HEK293 (cell line): ENCODE measurements at regions not wholly inside any gene's neighbourhood (a gene's known extent, or its start where the extent isn't known, plus 50 kb on each side); places are given as distances from the start of the nearest gene placed in this dataset.

ENCODE experiments used
- CTCF ChIA-PET: fragments of 350-600 bp; formaldehyde crosslinking; extraction: SDS; loops from one replicate; lab custom pipeline; 2021; ENCODE audit warnings: antibody characterized with exemption; lab: Yijun Ruan, JAX
- POLR2A ChIA-PET: fragments of 300-600 bp; formaldehyde crosslinking; extraction: SDS; loops from one replicate; lab custom pipeline; 2020; ENCODE audit warnings: antibody characterized with exemption, inconsistent platforms; lab: Yijun Ruan, JAX
- H3K27ac ChIP-seq: fragments of 200-500 bp; sonication (Bioruptor generic); 2 replicates; pipeline ENCODE4 v1.5.1; 2014; ENCODE audit warnings: low read depth, low read length, control low read depth, inconsistent platforms; ENCODE audit errors: extremely low read depth
- H3K36me3 ChIP-seq, 2 experiments: fragments of 200-500 bp in 1 of 2; sonication (Bioruptor generic) in 1 of 2; 1 replicate in 1 of 2; 2 replicates in 1 of 2; pipeline ENCODE4 v1.5.1; 2014 to 2017; ENCODE audit warnings: inconsistent platforms in 2 of 2, low read length in 2 of 2; ENCODE audit not compliant: control insufficient read depth in 2 of 2, insufficient read depth in 1 of 2
- H3K4me1 ChIP-seq: fragments of 200-500 bp; sonication (Bioruptor generic); 2 replicates; pipeline ENCODE4 v1.5.1; 2014; ENCODE audit warnings: mild to moderate bottlenecking, low read length, inconsistent platforms; ENCODE audit not compliant: control insufficient read depth, insufficient read depth
- H3K4me3 ChIP-seq: 2 replicates; pipeline ENCODE4 v1.5.1; 2011; ENCODE audit warnings: low read depth, mild to moderate bottlenecking, control low read depth, low read length, moderate library complexity
- H3K9me3 ChIP-seq: fragments of 200-500 bp; sonication (Bioruptor generic); 2 replicates; pipeline ENCODE4 v1.5.1; 2014; ENCODE audit warnings: low read depth, low read length, inconsistent platforms; ENCODE audit not compliant: control insufficient read depth, insufficient read depth
- EGR2 ChIP-seq: fragments of 450-650 bp; formaldehyde crosslinking; IDR thresholded peaks from 2 replicates; pipeline ENCODE4 v1.5.1; 2016; ENCODE audit warnings: low read depth, missing biosample characterization, missing genetic modification characterization
- MYNN ChIP-seq: fragments of 450-650 bp; formaldehyde crosslinking; IDR thresholded peaks from 2 replicates; pipeline ENCODE4 v1.5.1; 2016; ENCODE audit warnings: missing biosample characterization, missing genetic modification characterization, borderline replicate concordance
- PRDM1 ChIP-seq: fragments of 450-650 bp; formaldehyde crosslinking; IDR thresholded peaks from 2 replicates; pipeline ENCODE4; 2016; ENCODE audit warnings: missing biosample characterization, missing genetic modification characterization
- RBAK ChIP-seq: fragments of 450-650 bp; formaldehyde crosslinking; IDR thresholded peaks from 2 replicates; pipeline ENCODE4 v1.5.1; 2016; ENCODE audit warnings: missing biosample characterization, missing genetic modification characterization
- ZBTB17 ChIP-seq: fragments of 450-650 bp; formaldehyde crosslinking; IDR thresholded peaks from 2 replicates; pipeline ENCODE4 v1.5.1; 2016; ENCODE audit warnings: missing biosample characterization, missing genetic modification characterization
- ZBTB20 ChIP-seq: fragments of 450-650 bp; formaldehyde crosslinking; IDR thresholded peaks from 2 replicates; pipeline ENCODE4 v1.5.1; 2016; ENCODE audit warnings: missing biosample characterization, missing genetic modification characterization
- ZEB2 ChIP-seq: fragments of 450-650 bp; formaldehyde crosslinking; IDR thresholded peaks from 2 replicates; pipeline ENCODE4 v1.5.1; 2016; ENCODE audit warnings: missing biosample characterization, missing genetic modification characterization
- ZFHX2 ChIP-seq: fragments of 450-650 bp; formaldehyde crosslinking; conservative IDR thresholded peaks from 2 replicates; pipeline ENCODE4 v1.5.1; 2016; ENCODE audit warnings: missing biosample characterization, missing genetic modification characterization
- ZIC2 ChIP-seq: fragments of 450-650 bp; formaldehyde crosslinking; IDR thresholded peaks from 2 replicates; pipeline ENCODE4 v1.5.1; 2016; ENCODE audit warnings: missing biosample characterization, missing genetic modification characterization
- ZNF132 ChIP-seq: fragments of 450-650 bp; formaldehyde crosslinking; IDR thresholded peaks from 2 replicates; pipeline ENCODE4 v1.5.1; 2017; ENCODE audit warnings: missing biosample characterization, missing genetic modification characterization, borderline replicate concordance
- ZNF239 ChIP-seq: fragments of 450-650 bp; formaldehyde crosslinking; IDR thresholded peaks from 2 replicates; pipeline ENCODE4 v1.5.1; 2016; ENCODE audit warnings: missing biosample characterization, missing genetic modification characterization
- ZNF302 ChIP-seq: fragments of 450-650 bp; formaldehyde crosslinking; IDR thresholded peaks from 2 replicates; pipeline ENCODE4 v1.5.1; 2016; ENCODE audit warnings: missing biosample characterization, missing genetic modification characterization, low read depth
- ZNF341 ChIP-seq: fragments of 450-650 bp; formaldehyde crosslinking; IDR thresholded peaks from 2 replicates; pipeline ENCODE4; 2016; ENCODE audit warnings: low read depth, missing biosample characterization, missing genetic modification characterization
- ZNF354C ChIP-seq: fragments of 450-650 bp; formaldehyde crosslinking; IDR thresholded peaks from 2 replicates; pipeline ENCODE4 v1.5.1; 2016; ENCODE audit warnings: missing biosample characterization, missing genetic modification characterization, low read depth, borderline replicate concordance
- ZNF391 ChIP-seq: fragments of 450-650 bp; formaldehyde crosslinking; IDR thresholded peaks from 2 replicates; pipeline ENCODE4 v1.5.1; 2016; ENCODE audit warnings: low read depth, missing biosample characterization, missing genetic modification characterization, borderline replicate concordance
- ZNF426 ChIP-seq: fragments of 450-650 bp; formaldehyde crosslinking; IDR thresholded peaks from 2 replicates; pipeline ENCODE4 v1.5.1; 2017; ENCODE audit warnings: missing biosample characterization, missing genetic modification characterization, mild to moderate bottlenecking, inconsistent platforms, moderate library complexity
- ZNF544 ChIP-seq: fragments of 450-650 bp; formaldehyde crosslinking; IDR thresholded peaks from 2 replicates; pipeline ENCODE4 v1.5.0; 2017; ENCODE audit warnings: missing biosample characterization, missing genetic modification characterization
- ZNF548 ChIP-seq: fragments of 450-650 bp; formaldehyde crosslinking; IDR thresholded peaks from 2 replicates; pipeline ENCODE4 v1.5.1; 2016; ENCODE audit warnings: missing biosample characterization, missing genetic modification characterization
- ZNF621 ChIP-seq: fragments of 450-650 bp; formaldehyde crosslinking; IDR thresholded peaks from 2 replicates; pipeline ENCODE4 v1.5.1; 2017; ENCODE audit warnings: missing biosample characterization, missing genetic modification characterization
- ZNF654 ChIP-seq: fragments of 450-650 bp; formaldehyde crosslinking; IDR thresholded peaks from 2 replicates; pipeline ENCODE4 v1.5.1; 2016; ENCODE audit warnings: low read depth, missing biosample characterization, missing genetic modification characterization
- ZNF664 ChIP-seq: fragments of 450-650 bp; formaldehyde crosslinking; IDR thresholded peaks from 2 replicates; pipeline ENCODE4 v1.5.1; 2016; ENCODE audit warnings: missing biosample characterization, missing genetic modification characterization
- ZNF791 ChIP-seq: fragments of 450-650 bp; formaldehyde crosslinking; IDR thresholded peaks from 2 replicates; pipeline ENCODE4 v1.5.1; 2016; ENCODE audit warnings: missing biosample characterization, missing genetic modification characterization
- ZNF830 ChIP-seq: fragments of 450-650 bp; IDR thresholded peaks from 2 replicates; pipeline ENCODE4 v1.5.0; 2018; ENCODE audit warnings: missing biosample characterization, missing genetic modification characterization, low read depth, mild to moderate bottlenecking, moderate library complexity
- ZSCAN23 ChIP-seq: fragments of 450-650 bp; formaldehyde crosslinking; IDR thresholded peaks from 2 replicates; pipeline ENCODE4 v1.5.1; 2016; ENCODE audit warnings: missing biosample characterization, missing genetic modification characterization
- TF ChIP-seq, protein P1 (sequence below): fragments of 450-650 bp; formaldehyde crosslinking; IDR thresholded peaks from 2 replicates; pipeline ENCODE4 v1.5.1; 2016; ENCODE audit warnings: missing biosample characterization, missing genetic modification characterization
- TF ChIP-seq, protein P2 (sequence below): fragments of 450-650 bp; formaldehyde crosslinking; IDR thresholded peaks from 2 replicates; pipeline ENCODE4 v1.5.1; 2016; ENCODE audit warnings: missing biosample characterization, missing genetic modification characterization

GRCh38 chr12:94768398-94769046 lies 118.2 kb upstream of the TMCC3 start (continued):
- TF ChIP-seq PRDM1: peak; percentile 80

GRCh38 chr12:94767956-94768355 lies 117.6 kb upstream of the TMCC3 start:
- Histone ChIP-seq H3K4me3 (no peak overlapping the region), H3K27ac (no peak overlapping the region), H3K9me3 (no peaks in the 10 kb centered on the region), H3K4me1 (peaks cover 28% of the 10 kb centered on the region), H3K36me3 (no peaks in the 10 kb centered on the region)
- no peak for TF ChIP-seq RBAK (tag by site-specific recombination)
- TF ChIP-seq, protein P1, sequence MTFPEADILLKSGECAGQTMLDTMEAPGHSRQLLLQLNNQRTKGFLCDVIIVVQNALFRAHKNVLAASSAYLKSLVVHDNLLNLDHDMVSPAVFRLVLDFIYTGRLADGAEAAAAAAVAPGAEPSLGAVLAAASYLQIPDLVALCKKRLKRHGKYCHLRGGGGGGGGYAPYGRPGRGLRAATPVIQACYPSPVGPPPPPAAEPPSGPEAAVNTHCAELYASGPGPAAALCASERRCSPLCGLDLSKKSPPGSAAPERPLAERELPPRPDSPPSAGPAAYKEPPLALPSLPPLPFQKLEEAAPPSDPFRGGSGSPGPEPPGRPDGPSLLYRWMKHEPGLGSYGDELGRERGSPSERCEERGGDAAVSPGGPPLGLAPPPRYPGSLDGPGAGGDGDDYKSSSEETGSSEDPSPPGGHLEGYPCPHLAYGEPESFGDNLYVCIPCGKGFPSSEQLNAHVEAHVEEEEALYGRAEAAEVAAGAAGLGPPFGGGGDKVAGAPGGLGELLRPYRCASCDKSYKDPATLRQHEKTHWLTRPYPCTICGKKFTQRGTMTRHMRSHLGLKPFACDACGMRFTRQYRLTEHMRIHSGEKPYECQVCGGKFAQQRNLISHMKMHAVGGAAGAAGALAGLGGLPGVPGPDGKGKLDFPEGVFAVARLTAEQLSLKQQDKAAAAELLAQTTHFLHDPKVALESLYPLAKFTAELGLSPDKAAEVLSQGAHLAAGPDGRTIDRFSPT (tag by site-specific recombination): no peak
- TF ChIP-seq ZNF302 (tag by site-specific recombination): no peak
- CTCF ChIA-PET: no interaction called here
- POLR2A ChIA-PET: no interaction called here

- ChIA-PET POLR2A (no interaction called here), CTCF (no interaction called here)
- H3K9me3 ChIP-seq: no peaks in the 10 kb centered on the region
- TF ChIP-seq ZNF664 (tag by site-specific recombination) (peak; percentile 91), ZNF132 (tag by site-specific recombination) (no peak), ZIC2 (no peak), ZNF654 (tag by site-specific recombination) (no peak), ZNF548 (tag by site-specific recombination) (no peak), PRDM1 (peak; percentile 59)
- peaks cover 28% of the 10 kb centered on the region for H3K4me1 ChIP-seq
- H3K27ac ChIP-seq: no peak overlapping the region
- no peaks in the 10 kb centered on the region for H3K36me3 ChIP-seq
- H3K4me3 ChIP-seq: no peak overlapping the region
Measured at GRCh38 chr12:94766397-94766796, 116.0 kb upstream of the TMCC3 start.

DNA sequence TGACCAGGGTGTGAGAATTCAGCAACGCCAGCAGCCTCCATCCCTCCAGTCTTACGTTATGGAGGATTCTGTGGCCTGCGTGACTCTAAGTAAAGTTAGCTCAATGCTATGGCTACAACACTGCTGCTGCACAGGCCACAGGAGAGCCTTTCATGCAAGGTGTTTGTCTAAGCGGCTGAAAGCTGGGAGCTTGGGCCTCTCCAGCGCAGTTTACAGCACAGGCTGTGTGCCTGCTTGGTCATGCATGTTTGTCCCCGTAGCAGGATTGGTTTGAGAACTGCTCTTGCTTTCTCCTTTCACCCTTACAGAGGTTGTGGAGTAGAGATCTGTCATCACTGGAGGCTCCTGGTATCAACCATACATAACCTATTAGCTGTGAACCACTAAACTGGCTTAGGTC lies 113.1 kb upstream of the TMCC3 start:
- H3K4me1 ChIP-seq: peaks cover 5% of the 10 kb centered on the region
- ChIA-PET CTCF (interaction anchor here (0.6 to 1.7 kb wide), 13 partner anchors 7 to 218 kb away, joined by 3 to 6 read pairs (median 3); no protein-coding TSS in a partner anchor), POLR2A (no interaction called here)
- H3K4me3 ChIP-seq: no peak overlapping the region
- no peaks in the 10 kb centered on the region for H3K36me3 ChIP-seq
- H3K27ac ChIP-seq: no peak overlapping the region
- no peaks in the 10 kb centered on the region for H3K9me3 ChIP-seq
- TF ChIP-seq ZNF354C (tag by site-specific recombination) (no peak), ZNF621 (no peak), ZBTB17 (tag by site-specific recombination) (no peak), ZNF791 (tag by site-specific recombination) (no peak), ZBTB20 (tag by site-specific recombination) (no peak), ZNF426 (no peak), ZNF391 (tag by site-specific recombination) (no peak), EGR2 (no peak), MYNN (no peak), ZSCAN23 (tag by site-specific recombination) (no peak), ZNF239 (tag by site-specific recombination) (no peak), ZNF544 (tag by site-specific recombination) (no peak), ZEB2 (tag by site-specific recombination) (no peak), ZFHX2 (no peak), ZNF830 (no peak), ZNF132 (tag by site-specific recombination) (no peak), ZNF341 (tag by site-specific recombination) (no peak)
- TF ChIP-seq, protein P2, sequence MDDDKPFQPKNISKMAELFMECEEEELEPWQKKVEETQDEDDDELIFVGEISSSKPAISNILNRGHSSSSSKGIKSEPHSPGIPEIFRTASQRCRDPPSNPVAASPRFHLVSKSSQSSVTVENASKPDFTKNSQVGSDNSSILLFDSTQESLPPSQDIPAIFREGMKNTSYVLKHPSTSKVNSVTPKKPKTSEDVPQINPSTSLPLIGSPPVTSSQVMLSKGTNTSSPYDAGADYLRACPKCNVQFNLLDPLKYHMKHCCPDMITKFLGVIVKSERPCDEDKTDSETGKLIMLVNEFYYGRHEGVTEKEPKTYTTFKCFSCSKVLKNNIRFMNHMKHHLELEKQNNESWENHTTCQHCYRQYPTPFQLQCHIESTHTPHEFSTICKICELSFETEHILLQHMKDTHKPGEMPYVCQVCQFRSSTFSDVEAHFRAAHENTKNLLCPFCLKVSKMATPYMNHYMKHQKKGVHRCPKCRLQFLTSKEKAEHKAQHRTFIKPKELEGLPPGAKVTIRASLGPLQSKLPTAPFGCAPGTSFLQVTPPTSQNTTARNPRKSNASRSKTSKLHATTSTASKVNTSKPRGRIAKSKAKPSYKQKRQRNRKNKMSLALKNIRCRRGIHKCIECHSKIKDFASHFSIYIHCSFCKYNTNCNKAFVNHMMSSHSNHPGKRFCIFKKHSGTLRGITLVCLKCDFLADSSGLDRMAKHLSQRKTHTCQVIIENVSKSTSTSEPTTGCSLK (tag by site-specific recombination): no peak
